ENCODE measurements at regions not wholly inside any gene's neighbourhood (a gene's known extent, or its start where the extent isn't known, plus 50 kb on each side); places are given as distances from the start of the nearest gene placed in this dataset.

- no peak for TF ChIP-seq ETS1 (IDR thresholded peaks at IDR 0.05)
- TF ChIP-seq STAT1 (IDR thresholded peaks at IDR 0.05; ENCODE audit: unreplicated experiment), result no peak
Observed at GRCh38 chr3:63762934-63763550, 56.1 kb upstream of the C3orf49 start (continued).

- Histone ChIP-seq H3F3A (replicated peaks; ENCODE audit: low read depth) (no peaks in the 10 kb centered on the region), H3K27ac (ENCODE audit: low read depth) (no peak overlapping the region), H3K4me1 (ENCODE audit: insufficient read depth) (no peaks in the 10 kb centered on the region), H2AFZ (no peak overlapping the region), H3K9me2 (ENCODE audit: insufficient read depth) (no peaks in the 10 kb centered on the region), H3K36me3 (ENCODE audit: insufficient read depth) (no peaks in the 10 kb centered on the region), H3K27me3 (ENCODE audit: insufficient read depth) (no peaks in the 10 kb centered on the region), H3K4me2 (no peak overlapping the region), H3K4me3 (no peak overlapping the region), H4K20me1 (replicated peaks; ENCODE audit: insufficient read depth) (no peaks in the 10 kb centered on the region), H3K79me2 (replicated peaks; ENCODE audit: insufficient read depth) (no peaks in the 10 kb centered on the region)
- no peaks in the 10 kb centered on the region for H3K27me3 Mint-ChIP-seq (ENCODE audit: insufficient read depth, low read depth, poor library complexity)
- H3K27ac Mint-ChIP-seq, result no peak overlapping the region
- peaks cover 3% of the 10 kb centered on the region; the same call in 1 of the 3 replicates for H3K4me1 Mint-ChIP-seq
- ATAC-seq (no peak), DNase-seq (ENCODE audit: low spot score) (no peak)
- no peaks in the 10 kb centered on the region for H3K9me3 Mint-ChIP-seq
- H3K36me3 Mint-ChIP-seq (ENCODE audit: low read depth), result no peaks in the 10 kb centered on the region
- TF ChIP-seq EZH2phosphoT487 (IDR thresholded peaks at IDR 0.05; ENCODE audit: unreplicated experiment) (no peak), REST (IDR thresholded peaks at IDR 0.05; ENCODE audit: unreplicated experiment) (no peak), EZH2 (IDR thresholded peaks at IDR 0.05; ENCODE audit: low read depth, unreplicated experiment) (no peak)
- H3K4me3 Mint-ChIP-seq, result no peak overlapping the region
Observed at GRCh38 chr3:63764511-63764910, 54.6 kb upstream of the C3orf49 start.

- H3K4me2 ChIP-seq, result no peak overlapping the region
- no peaks in the 10 kb centered on the region for H3F3A ChIP-seq (replicated peaks; ENCODE audit: low read depth)
- no peaks in the 10 kb centered on the region for H3K36me3 ChIP-seq (ENCODE audit: insufficient read depth)
- H3K4me3 Mint-ChIP-seq, result no peak overlapping the region
- H3K79me2 ChIP-seq (replicated peaks; ENCODE audit: insufficient read depth), result no peaks in the 10 kb centered on the region
- no peaks in the 10 kb centered on the region for H3K4me1 ChIP-seq (ENCODE audit: insufficient read depth)
- no peak for DNase-seq (ENCODE audit: low spot score)
- no peak overlapping the region for H3K27ac Mint-ChIP-seq
- peaks cover 3% of the 10 kb centered on the region; the same call in 1 of the 3 replicates for H3K4me1 Mint-ChIP-seq
- peak overlapping the region; percentile 33; the same call in 1 of the 2 replicates for H2AFZ ChIP-seq
- no peaks in the 10 kb centered on the region for H3K36me3 Mint-ChIP-seq (ENCODE audit: low read depth)
- ATAC-seq, result no peak
- no peaks in the 10 kb centered on the region for H3K27me3 Mint-ChIP-seq (ENCODE audit: insufficient read depth, low read depth, poor library complexity)
- H3K27ac ChIP-seq (ENCODE audit: low read depth), result no peak overlapping the region
- H3K4me3 ChIP-seq, result no peak overlapping the region
- no peaks in the 10 kb centered on the region for H3K9me2 ChIP-seq (ENCODE audit: insufficient read depth)
- H3K27me3 ChIP-seq (ENCODE audit: insufficient read depth), result no peaks in the 10 kb centered on the region
- no peaks in the 10 kb centered on the region for H4K20me1 ChIP-seq (replicated peaks; ENCODE audit: insufficient read depth)
- H3K9me3 Mint-ChIP-seq, result no peaks in the 10 kb centered on the region
- TF ChIP-seq ZNF114 (CRISPR knock-in tag; IDR thresholded peaks at IDR 0.05) (no peak), ETS1 (IDR thresholded peaks at IDR 0.05) (no peak), ZNF462 (CRISPR knock-in tag; IDR thresholded peaks at IDR 0.05) (no peak)
Observed at GRCh38 chr3:63766261-63766660, 52.8 kb upstream of the C3orf49 start.

Measured in GM23338 (cell line).